Keratinocyte (primary cell): ENCODE measurements at regions not wholly inside any gene's neighbourhood (a gene's known extent, or its start where the extent isn't known, plus 50 kb on each side); places are given as distances from the start of the nearest gene placed in this dataset.

Source experiments
- EZH2 ChIP-seq: IDR thresholded peaks from one replicate; pipeline ENCODE4 v1.6.1; 2012; ENCODE audit warnings: inconsistent platforms, mild to moderate bottlenecking, low read length, moderate library complexity
- TF ChIP-seq, protein P1 (sequence below), 3 experiments: IDR thresholded peaks in 1 of 3; conservative IDR thresholded peaks in 1 of 3; optimal IDR thresholded peaks in 1 of 3; 2 replicates in 2 of 3; 3 replicates in 1 of 3; pipeline versions ENCODE3 to v1.5.1; 2011; ENCODE audit warnings: low read length in 3 of 3, mild to moderate bottlenecking in 3 of 3, moderate library complexity in 2 of 3, control low read depth in 1 of 3, inconsistent platforms in 1 of 3; ENCODE audit not compliant: insufficient read depth in 2 of 3; ENCODE audit errors: extremely low read depth in 1 of 3

DNA sequence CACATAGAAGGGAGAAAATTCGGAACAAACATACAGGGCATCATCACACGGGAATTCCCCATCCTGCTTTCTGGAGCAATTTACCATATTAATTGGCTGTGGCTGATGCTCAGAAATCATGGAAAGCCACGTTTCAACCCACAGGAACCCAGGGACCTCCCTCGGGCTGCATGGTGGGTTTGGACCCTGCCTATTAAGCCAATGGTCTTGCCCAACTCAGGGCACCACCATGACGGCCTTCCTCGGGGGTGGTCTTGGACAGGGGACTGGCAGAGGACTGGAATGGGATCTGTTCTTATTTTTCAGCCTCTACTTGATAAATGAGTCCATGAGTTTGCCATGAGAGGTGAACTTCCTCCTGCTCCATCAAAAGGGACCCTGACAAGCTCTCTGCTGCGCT is 374.0 kb downstream of the SHANK2 start:
- TF ChIP-seq, protein P1, sequence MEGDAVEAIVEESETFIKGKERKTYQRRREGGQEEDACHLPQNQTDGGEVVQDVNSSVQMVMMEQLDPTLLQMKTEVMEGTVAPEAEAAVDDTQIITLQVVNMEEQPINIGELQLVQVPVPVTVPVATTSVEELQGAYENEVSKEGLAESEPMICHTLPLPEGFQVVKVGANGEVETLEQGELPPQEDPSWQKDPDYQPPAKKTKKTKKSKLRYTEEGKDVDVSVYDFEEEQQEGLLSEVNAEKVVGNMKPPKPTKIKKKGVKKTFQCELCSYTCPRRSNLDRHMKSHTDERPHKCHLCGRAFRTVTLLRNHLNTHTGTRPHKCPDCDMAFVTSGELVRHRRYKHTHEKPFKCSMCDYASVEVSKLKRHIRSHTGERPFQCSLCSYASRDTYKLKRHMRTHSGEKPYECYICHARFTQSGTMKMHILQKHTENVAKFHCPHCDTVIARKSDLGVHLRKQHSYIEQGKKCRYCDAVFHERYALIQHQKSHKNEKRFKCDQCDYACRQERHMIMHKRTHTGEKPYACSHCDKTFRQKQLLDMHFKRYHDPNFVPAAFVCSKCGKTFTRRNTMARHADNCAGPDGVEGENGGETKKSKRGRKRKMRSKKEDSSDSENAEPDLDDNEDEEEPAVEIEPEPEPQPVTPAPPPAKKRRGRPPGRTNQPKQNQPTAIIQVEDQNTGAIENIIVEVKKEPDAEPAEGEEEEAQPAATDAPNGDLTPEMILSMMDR (optimal IDR thresholded peaks at IDR 0.05 in 1 of 3, IDR thresholded peaks at IDR 0.05 in 1 of 3, conservative IDR thresholded peaks at IDR 0.05 in 1 of 3; ENCODE audit: extremely low read depth in 1 of 3, insufficient read depth in 2 of 3, low read length in 3 of 3): no peak
- TF ChIP-seq EZH2: no peak
